H1 (cell line): ENCODE measurements at regions not wholly inside any gene's neighbourhood (a gene's known extent, or its start where the extent isn't known, plus 50 kb on each side); places are given as distances from the start of the nearest gene placed in this dataset.

Source experiments
- CTCF ChIA-PET: fragments of 300-600 bp; sonication (Branson Sonifier 250); formaldehyde crosslinking; loops from one replicate; lab custom pipeline; 2021; ENCODE audit not compliant: partially characterized antibody; lab: Charles Lee
- POLR2A ChIA-PET: fragments of 300-600 bp; sonication (Branson Sonifier 250); formaldehyde crosslinking; loops from one replicate; lab custom pipeline; 2021; ENCODE audit warnings: inconsistent platforms; ENCODE audit not compliant: partially characterized antibody; lab: Charles Lee
- DNase-seq, 2 experiments: peaks; one replicate each; pipeline versions ENCODE4 v3.0.0 to v3.0.0-alpha.2; 2010 to 2022; ENCODE audit warnings: low spot score in 2 of 2, low read depth in 1 of 2, mixed read lengths in 1 of 2
- FAIRE-seq: peaks from 2 replicates; lab custom pipeline; 2011; peaks lifted over from hg19 to GRCh38; lab: Jason Lieb, UNC
- H2AFZ ChIP-seq: 2 replicates; pipeline ENCODE4 v1.8.1; 2012; ENCODE audit warnings: low read length, inconsistent platforms
- H2AK5ac ChIP-seq: 2 replicates; pipeline ENCODE4 v1.6.1; 2013; ENCODE audit warnings: low read depth, low read length
- H2BK120ac ChIP-seq: replicated peaks from 2 replicates; pipeline ENCODE3; 2013; ENCODE audit warnings: low read depth, low read length, inconsistent platforms
- H2BK12ac ChIP-seq: 2 replicates; pipeline ENCODE4 v1.6.1; 2013; ENCODE audit warnings: low read depth, low read length
- H2BK15ac ChIP-seq: 2 replicates; pipeline ENCODE4 v1.6.1; 2013; ENCODE audit warnings: low read length
- H2BK20ac ChIP-seq: 2 replicates; pipeline ENCODE4 v1.6.1; 2013; ENCODE audit warnings: low read length
- H2BK5ac ChIP-seq: 2 replicates; pipeline ENCODE4 v1.6.1; 2013; ENCODE audit warnings: low read depth, low read length
- H3K14ac ChIP-seq: 2 replicates; pipeline ENCODE4 v1.6.1; 2013; ENCODE audit warnings: inconsistent platforms; ENCODE audit not compliant: insufficient read length
- H3K18ac ChIP-seq: 2 replicates; pipeline ENCODE4 v1.6.1; 2013; ENCODE audit warnings: low read length; ENCODE audit errors: extremely low read depth
- H3K23ac ChIP-seq: 2 replicates; pipeline ENCODE4 v1.6.1; 2013; ENCODE audit warnings: inconsistent platforms; ENCODE audit not compliant: insufficient read length
- H3K23me2 ChIP-seq: 2 replicates; pipeline ENCODE4 v1.6.1; 2013; ENCODE audit warnings: low read depth, low read length
- H3K27ac ChIP-seq: 2 replicates; pipeline ENCODE4 v1.6.1; 2011; ENCODE audit warnings: low read depth, low read length, inconsistent platforms
- H3K27me3 ChIP-seq, 4 experiments: replicated peaks in 1 of 4; 1 replicate in 1 of 4; 2 replicates in 3 of 4; pipeline versions ENCODE4 v1.6.1 to v1.8.1; 2011 to 2013; ENCODE audit warnings: low read length in 3 of 4, mild to moderate bottlenecking in 3 of 4, inconsistent platforms in 2 of 4, mixed read lengths in 2 of 4, moderate library complexity in 1 of 4; ENCODE audit not compliant: control insufficient read depth in 3 of 4, insufficient read depth in 3 of 4; ENCODE audit errors: extremely low read depth in 1 of 4
- H3K36me3 ChIP-seq, 4 experiments: 2 replicates each; pipeline versions ENCODE4 v1.6.1 to v1.8.1; 2011 to 2013; ENCODE audit warnings: mild to moderate bottlenecking in 4 of 4, low read length in 3 of 4, moderate library complexity in 2 of 4, control low read depth in 1 of 4, inconsistent platforms in 1 of 4; ENCODE audit not compliant: insufficient read depth in 4 of 4, control insufficient read depth in 2 of 4
- H3K4ac ChIP-seq: replicated peaks from 2 replicates; pipeline ENCODE3; 2013; ENCODE audit warnings: low read length, low read depth, mixed read lengths, inconsistent platforms; ENCODE audit not compliant: insufficient read length
- H3K4me1 ChIP-seq, 4 experiments: replicated peaks in 1 of 4; 1 replicate in 1 of 4; 2 replicates in 3 of 4; pipeline versions ENCODE4 v1.6.1 to v1.8.1; 2011 to 2013; ENCODE audit warnings: low read length in 3 of 4, inconsistent platforms in 2 of 4, mixed read lengths in 1 of 4; ENCODE audit not compliant: insufficient read depth in 4 of 4, control insufficient read depth in 3 of 4
- H3K4me2 ChIP-seq, 2 experiments: 2 replicates each; pipeline versions ENCODE4 v1.6.1 to v1.8.1; 2011 to 2013; ENCODE audit warnings: low read depth in 2 of 2, low read length in 2 of 2, control low read depth in 1 of 2, inconsistent platforms in 1 of 2, mild to moderate bottlenecking in 1 of 2; ENCODE audit not compliant: insufficient read depth in 1 of 2
- H3K4me3 ChIP-seq, 4 experiments: fragments of 200-600, 300-600 bp in 1 of 4; sonication (generic), shearing (Covaris generic), sonication (Bioruptor Twin) in 1 of 4; 2 replicates each; pipeline versions ENCODE4 v1.5.1 to v1.8.1; 2011 to 2016; ENCODE audit warnings: low read length in 4 of 4, low read depth in 3 of 4, control low read depth in 2 of 4, inconsistent platforms in 2 of 4, mild to moderate bottlenecking in 2 of 4, mixed read lengths in 1 of 4, moderate library complexity in 1 of 4; ENCODE audit not compliant: insufficient read depth in 2 of 4; ENCODE audit errors: extremely low read depth in 1 of 4
- H3K56ac ChIP-seq: replicated peaks from 2 replicates; pipeline ENCODE3; 2013; ENCODE audit warnings: low read depth, mild to moderate bottlenecking, mixed read lengths, low read length, inconsistent platforms; ENCODE audit not compliant: insufficient read length
- H3K79me1 ChIP-seq: 2 replicates; pipeline ENCODE4 v1.6.1; 2013; ENCODE audit warnings: low read depth, low read length, control low read depth
- H3K79me2 ChIP-seq, 2 experiments: 2 replicates each; pipeline versions ENCODE4 v1.6.1 to v1.8.1; 2012 to 2013; ENCODE audit warnings: low read length in 2 of 2, mild to moderate bottlenecking in 2 of 2, inconsistent platforms in 1 of 2; ENCODE audit not compliant: insufficient read depth in 2 of 2, control insufficient read depth in 1 of 2
- H3K9ac ChIP-seq, 4 experiments: replicated peaks in 1 of 4; 1 replicate in 1 of 4; 2 replicates in 3 of 4; pipeline versions ENCODE4 v1.6.1 to v1.8.1; 2011 to 2013; ENCODE audit warnings: low read depth in 3 of 4, low read length in 3 of 4, control low read depth in 2 of 4, mild to moderate bottlenecking in 2 of 4, moderate library complexity in 2 of 4, inconsistent platforms in 1 of 4; ENCODE audit errors: extremely low read depth in 1 of 4
- H3K9me3 ChIP-seq, 2 experiments: 2 replicates each; pipeline versions ENCODE4 v1.6.1 to v1.8.1; 2012 to 2013; ENCODE audit warnings: mild to moderate bottlenecking in 2 of 2, moderate library complexity in 2 of 2, control low read depth in 1 of 2, inconsistent platforms in 1 of 2, low read depth in 1 of 2, low read length in 1 of 2, mixed read lengths in 1 of 2; ENCODE audit not compliant: insufficient read depth in 2 of 2
- H4K20me1 ChIP-seq, 2 experiments: replicated peaks in 1 of 2; 2 replicates each; pipeline versions ENCODE3 to v1.8.1; 2011 to 2013; ENCODE audit warnings: inconsistent platforms in 2 of 2, low read length in 2 of 2, mild to moderate bottlenecking in 1 of 2; ENCODE audit not compliant: insufficient read depth in 2 of 2, control insufficient read depth in 1 of 2
- H4K5ac ChIP-seq: 2 replicates; pipeline ENCODE4 v1.6.1; 2013; ENCODE audit warnings: low read length, low read depth, mixed read lengths, inconsistent platforms; ENCODE audit not compliant: insufficient read length
- H4K8ac ChIP-seq: 2 replicates; pipeline ENCODE4 v1.8.0; 2013; ENCODE audit warnings: mild to moderate bottlenecking, moderate library complexity, low read length, inconsistent platforms; ENCODE audit not compliant: insufficient read depth; ENCODE audit errors: extremely low read depth
- H4K91ac ChIP-seq: replicated peaks from 2 replicates; pipeline ENCODE3; 2013; ENCODE audit warnings: low read length, mixed read lengths, inconsistent platforms; ENCODE audit not compliant: insufficient read length
- RAD21 ChIP-seq, 2 experiments: IDR thresholded peaks in 1 of 2; conservative IDR thresholded peaks in 1 of 2; 2 replicates each; pipeline ENCODE4 v1.6.1; 2011; ENCODE audit warnings: low read depth in 2 of 2, low read length in 2 of 2, improper control_type of control experiment in 1 of 2, inconsistent platforms in 1 of 2, mild to moderate bottlenecking in 1 of 2, moderate library complexity in 1 of 2
- SRF ChIP-seq: IDR thresholded peaks from 2 replicates; pipeline ENCODE4 v1.6.1; 2011; ENCODE audit warnings: mild to moderate bottlenecking, low read depth, low read length, moderate library complexity
- WGBS, 2 experiments: shearing (Covaris generic) in 1 of 2; methylation state at CpG; one replicate each; pipeline versions ENCODE4 v1.1.6 to v1.1.7; 2013 to 2015; ENCODE audit warnings: low lambda C conversion rate in 2 of 2, mixed read lengths in 2 of 2, inconsistent platforms in 1 of 2, low coverage in 1 of 2, missing lambda C conversion rate in 1 of 2; ENCODE audit not compliant: insufficient replicate concordance in 2 of 2, insufficient coverage in 1 of 2, insufficient read length in 1 of 2; ENCODE audit errors: extremely low coverage in 1 of 2, missing lambda C conversion rate in 1 of 2; 5-methylcytosine and 5-hydroxymethylcytosine counted together
- TF ChIP-seq, protein P1 (sequence below), 3 experiments: IDR thresholded peaks; 1 replicate in 2 of 3; 2 replicates in 1 of 3; pipeline versions ENCODE4 v1.5.1 to v1.6.1; 2011; ENCODE audit warnings: low read length in 3 of 3, mild to moderate bottlenecking in 3 of 3, inconsistent platforms in 2 of 3, low read depth in 1 of 3, moderate library complexity in 1 of 3; ENCODE audit not compliant: insufficient read depth in 1 of 3; ENCODE audit errors: control extremely low read depth in 1 of 3

DNA sequence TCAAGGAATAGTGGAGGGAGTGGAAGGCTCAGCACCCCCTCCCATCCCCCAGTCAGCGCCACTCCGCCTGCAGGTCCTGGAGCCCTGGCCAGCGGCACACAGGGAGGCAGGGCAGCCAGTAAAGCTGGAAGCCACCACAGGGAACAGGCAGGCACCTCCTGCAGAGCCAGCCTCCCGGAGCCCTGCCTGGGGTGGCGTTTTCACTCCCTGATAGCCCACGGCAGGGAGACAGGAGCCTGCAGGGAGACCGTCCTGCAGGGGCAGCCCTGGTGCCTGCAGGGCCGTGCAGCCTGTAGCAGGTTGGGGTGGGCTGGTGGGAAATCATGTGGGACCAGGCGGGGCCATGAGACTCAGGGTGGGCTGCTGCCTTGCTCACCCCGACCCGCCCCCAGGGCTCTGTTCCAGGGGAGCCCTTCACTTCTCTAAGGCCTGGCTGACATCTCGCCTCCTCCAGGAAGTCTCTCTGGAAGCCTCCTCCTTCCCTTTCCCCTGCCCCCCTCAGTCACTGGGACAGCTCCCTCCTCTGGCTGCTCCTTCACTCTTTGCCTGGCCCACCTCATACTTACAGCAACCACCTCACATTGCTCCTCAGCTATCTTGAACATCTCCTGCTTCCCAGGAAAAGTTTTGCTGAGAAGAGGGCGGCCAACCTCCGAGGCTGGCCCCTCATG, 221.0 kb downstream of the GLI2 start:
- H3K23me2 ChIP-seq = no peaks in the 10 kb centered on the region
- FAIRE-seq (no peak), DNase-seq (no peak)
- POLR2A ChIA-PET = interaction anchor here (1.3 kb wide), 1 partner anchor 119 kb away, joined by 4 read pairs; no protein-coding TSS in a partner anchor
- no peak overlapping the region for H2AFZ ChIP-seq
- TF ChIP-seq SRF (no peak), RAD21 (IDR thresholded peaks at IDR 0.05 in 1 of 2, conservative IDR thresholded peaks at IDR 0.05 in 1 of 2; ENCODE audit: low read depth in 2 of 2, low read length in 2 of 2) (peak in 1 of 2 experiments; percentile 20; a peak in 1 of 4 replicates)
- TF ChIP-seq, protein P1, sequence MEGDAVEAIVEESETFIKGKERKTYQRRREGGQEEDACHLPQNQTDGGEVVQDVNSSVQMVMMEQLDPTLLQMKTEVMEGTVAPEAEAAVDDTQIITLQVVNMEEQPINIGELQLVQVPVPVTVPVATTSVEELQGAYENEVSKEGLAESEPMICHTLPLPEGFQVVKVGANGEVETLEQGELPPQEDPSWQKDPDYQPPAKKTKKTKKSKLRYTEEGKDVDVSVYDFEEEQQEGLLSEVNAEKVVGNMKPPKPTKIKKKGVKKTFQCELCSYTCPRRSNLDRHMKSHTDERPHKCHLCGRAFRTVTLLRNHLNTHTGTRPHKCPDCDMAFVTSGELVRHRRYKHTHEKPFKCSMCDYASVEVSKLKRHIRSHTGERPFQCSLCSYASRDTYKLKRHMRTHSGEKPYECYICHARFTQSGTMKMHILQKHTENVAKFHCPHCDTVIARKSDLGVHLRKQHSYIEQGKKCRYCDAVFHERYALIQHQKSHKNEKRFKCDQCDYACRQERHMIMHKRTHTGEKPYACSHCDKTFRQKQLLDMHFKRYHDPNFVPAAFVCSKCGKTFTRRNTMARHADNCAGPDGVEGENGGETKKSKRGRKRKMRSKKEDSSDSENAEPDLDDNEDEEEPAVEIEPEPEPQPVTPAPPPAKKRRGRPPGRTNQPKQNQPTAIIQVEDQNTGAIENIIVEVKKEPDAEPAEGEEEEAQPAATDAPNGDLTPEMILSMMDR (IDR thresholded peaks at IDR 0.05; ENCODE audit: control extremely low read depth in 1 of 3, insufficient read depth in 1 of 3, low read depth in 1 of 3, low read length in 3 of 3) = peak in 2 of 3 experiments; percentile 23 to 33; a peak in 1 of 4 replicates
- no peak overlapping the region for H2AK5ac ChIP-seq
- H4K20me1 ChIP-seq = peaks cover 0 to 18% of the 10 kb centered on the region in 2 experiments
- H2BK20ac ChIP-seq = no peak overlapping the region
- H4K8ac ChIP-seq = no peak overlapping the region
- H3K18ac ChIP-seq = no peak overlapping the region
- no peak overlapping the region for H2BK12ac ChIP-seq
- H3K9me3 ChIP-seq = no peaks in the 10 kb centered on the region
- no peak overlapping the region for H4K5ac ChIP-seq
- H3K4me3 ChIP-seq = no peak overlapping the region
- H3K4ac ChIP-seq = no peak overlapping the region
- H3K23ac ChIP-seq = no peak overlapping the region
- peaks cover 0 to 3% (median 0%) of the 10 kb centered on the region in 4 experiments; a peak in 2 of 8 replicates for H3K36me3 ChIP-seq
- H3K79me2 ChIP-seq = no peaks in the 10 kb centered on the region
- no peak overlapping the region for H3K56ac ChIP-seq
- H2BK120ac ChIP-seq = no peak overlapping the region
- H3K4me1 ChIP-seq = no peaks in the 10 kb centered on the region; a peak in 1 of 7 replicates
- no peak overlapping the region for H3K9ac ChIP-seq
- no peak overlapping the region for H4K91ac ChIP-seq
- WGBS, 2 experiments = 85% methylated on average over 10 of the region's 14 CpGs; no CpG with 5 or more reads in 1 of the 2 experiments
- no peaks in the 10 kb centered on the region for H3K27me3 ChIP-seq
- no peak overlapping the region for H3K4me2 ChIP-seq
- no peak overlapping the region for H3K27ac ChIP-seq
- CTCF ChIA-PET = interaction anchor here (0.6 to 6.0 kb wide), 25 partner anchors 8 to 267 kb away, joined by 3 to 58 read pairs (median 6); no protein-coding TSS in a partner anchor
- H2BK5ac ChIP-seq = no peak overlapping the region; the same call in 1 of the 2 replicates
- H2BK15ac ChIP-seq = no peak overlapping the region
- H3K79me1 ChIP-seq = no peaks in the 10 kb centered on the region; the same call in 1 of the 2 replicates
- no peak overlapping the region for H3K14ac ChIP-seq
